HCT116 (cell line): ENCODE measurements at regions not wholly inside any gene's neighbourhood (a gene's known extent, or its start where the extent isn't known, plus 50 kb on each side); places are given as distances from the start of the nearest gene placed in this dataset.

Experiments used
- ATAC-seq: fragments of 200-7000 bp; cut with Tn5 transposase; 2 replicates; pipeline ENCODE4 v1.9.1; 2020; ENCODE audit warnings: mild to moderate bottlenecking, moderate library complexity
- BruUV-seq: library from RNA; stranded (reverse); fragments of 400-500 nt; replicated peaks from 2 replicates; lab custom pipeline; 2021; lab: Mats Ljungman, UMichigan
- CTCF ChIA-PET: fragments of 300-600 bp; sonication (Branson Sonifier 250); formaldehyde crosslinking; loops from one replicate; lab custom pipeline; 2021; ENCODE audit warnings: antibody characterized with exemption; lab: Charles Lee
- POLR2A ChIA-PET: fragments of 300-600, 350-600 bp; sonication (Branson Sonifier 250); formaldehyde crosslinking; loops from one replicate; lab custom pipeline; 2021; ENCODE audit warnings: antibody characterized with exemption; lab: Charles Lee
- RAD21 ChIA-PET, 2 experiments: fragments of 300-600 bp; sonication (Branson Sonifier 250); formaldehyde crosslinking; loops; one replicate each; lab custom pipeline; 2023; ENCODE audit warnings: low total read pairs in 2 of 2; ENCODE audit not compliant: uncharacterized antibody in 2 of 2, unreplicated experiment in 2 of 2, low non-redundant PET in 1 of 2; lab: Charles Lee
- DNase-seq: peaks from one replicate; pipeline ENCODE4 v3.0.0-alpha.2; 2010; ENCODE audit warnings: low read depth, low spot score
- H2AFZ ChIP-seq: fragments of 200-600 bp; shearing (Covaris generic), sonication (generic); 2 replicates; pipeline ENCODE4 v1.6.1; 2017; ENCODE audit warnings: low read depth, mixed run types, mixed read lengths, antibody characterized with exemption, low read length; ENCODE audit not compliant: poor library complexity, severe bottlenecking
- H3K27ac ChIP-seq: 2 replicates; pipeline ENCODE4 v1.5.1; 2012; ENCODE audit warnings: low read depth, low read length
- H3K27me3 ChIP-seq: fragments of 200-600 bp; sonication (generic); 2 replicates; pipeline ENCODE4 v1.6.1; 2016; ENCODE audit warnings: mixed run types, low read length, mixed read lengths; ENCODE audit not compliant: insufficient read depth
- H3K36me3 ChIP-seq, 2 experiments: fragments of 200-500 bp in 1 of 2; fragments of 200-600 bp in 1 of 2; sonication (Bioruptor generic) in 1 of 2; sonication (generic) in 1 of 2; 2 replicates each; pipeline versions ENCODE4 v1.5.1 to v1.6.1; 2014 to 2016; ENCODE audit warnings: low read length in 2 of 2, inconsistent platforms in 1 of 2, mixed read lengths in 1 of 2, mixed run types in 1 of 2; ENCODE audit not compliant: insufficient read depth in 2 of 2, control insufficient read depth in 1 of 2
- H3K4me1 ChIP-seq, 2 experiments: fragments of 200-600 bp in 1 of 2; sonication (generic) in 1 of 2; 2 replicates each; pipeline versions ENCODE4 v1.5.1 to v1.6.1; 2012 to 2017; ENCODE audit warnings: low read length in 2 of 2, inconsistent platforms in 1 of 2, mild to moderate bottlenecking in 1 of 2, mixed read lengths in 1 of 2, mixed run types in 1 of 2, moderate library complexity in 1 of 2; ENCODE audit not compliant: insufficient read depth in 2 of 2, control insufficient read depth in 1 of 2
- H3K4me2 ChIP-seq: fragments of 200-600 bp; sonication (generic); 2 replicates; pipeline ENCODE4 v1.6.1; 2017; ENCODE audit warnings: mixed run types, low read length, mixed read lengths
- H3K4me3 ChIP-seq, 2 experiments: fragments of 200-600 bp in 1 of 2; sonication (generic) in 1 of 2; replicated peaks in 1 of 2; 2 replicates each; pipeline ENCODE4 v1.5.1; 2011 to 2016; ENCODE audit warnings: low read length in 2 of 2, control low read depth in 1 of 2, low read depth in 1 of 2, mild to moderate bottlenecking in 1 of 2, mixed read lengths in 1 of 2, mixed run types in 1 of 2
- H3K79me2 ChIP-seq: fragments of 200-600 bp; sonication (generic); 2 replicates; pipeline ENCODE4 v1.6.1; 2017; ENCODE audit warnings: mild to moderate bottlenecking, mixed run types, low read length, moderate library complexity, mixed read lengths; ENCODE audit not compliant: insufficient read depth
- H3K9ac ChIP-seq: fragments of 200-600 bp; sonication (generic); 2 replicates; pipeline ENCODE4 v1.6.1; 2016; ENCODE audit warnings: low read length, mixed read lengths
- H3K9me2 ChIP-seq: fragments of 200-600 bp; sonication (generic), shearing (Covaris generic); 2 replicates; pipeline ENCODE4 v1.6.1; 2017; ENCODE audit warnings: mixed run types, mild to moderate bottlenecking, moderate library complexity; ENCODE audit not compliant: insufficient read depth
- H3K9me3 ChIP-seq, 2 experiments: fragments of 200-500 bp in 1 of 2; fragments of 200-600 bp in 1 of 2; sonication (Bioruptor generic) in 1 of 2; sonication (generic) in 1 of 2; 2 replicates each; pipeline ENCODE4 v1.6.1; 2014 to 2017; ENCODE audit warnings: low read length in 2 of 2, mixed read lengths in 2 of 2, inconsistent platforms in 1 of 2, low read depth in 1 of 2, mild to moderate bottlenecking in 1 of 2, mixed run types in 1 of 2, moderate library complexity in 1 of 2; ENCODE audit not compliant: control insufficient read depth in 1 of 2, insufficient read depth in 1 of 2
- H4K20me1 ChIP-seq: fragments of 200-600 bp; sonication (generic), shearing (Covaris generic); 2 replicates; pipeline ENCODE4 v1.6.1; 2017; ENCODE audit warnings: mixed run types, mild to moderate bottlenecking, moderate library complexity; ENCODE audit not compliant: insufficient read depth
- CBX3 ChIP-seq: IDR thresholded peaks from 2 replicates; pipeline ENCODE4 v1.6.1; 2012; ENCODE audit warnings: low read depth
- CEBPB ChIP-seq: IDR thresholded peaks from 2 replicates; pipeline ENCODE4 v1.6.1; 2012; ENCODE audit warnings: low read depth
- EZH2 ChIP-seq: fragments of 200-600 bp; sonication (generic); IDR thresholded peaks from 2 replicates; pipeline ENCODE4 v1.6.1; 2017; ENCODE audit warnings: antibody characterized with exemption, mixed run types
- POLR2A ChIP-seq: IDR thresholded peaks from 2 replicates; pipeline ENCODE4 v1.7.0; 2011; ENCODE audit warnings: borderline replicate concordance; ENCODE audit not compliant: insufficient read depth, insufficient read length; ENCODE audit errors: extremely low read depth
- SIN3A ChIP-seq: IDR thresholded peaks from 2 replicates; pipeline ENCODE4 v1.6.1; 2012; ENCODE audit warnings: low read depth
- SP1 ChIP-seq: IDR thresholded peaks from 2 replicates; pipeline ENCODE4 v1.6.1; 2012; ENCODE audit warnings: low read depth
- SRF ChIP-seq: IDR thresholded peaks from 2 replicates; pipeline ENCODE4 v1.6.1; 2012; ENCODE audit warnings: low read depth
- TCF7L2 ChIP-seq: IDR thresholded peaks from 2 replicates; pipeline ENCODE4 v1.7.0; 2011; ENCODE audit warnings: borderline replicate concordance, inconsistent platforms; ENCODE audit not compliant: insufficient read depth, insufficient read length; ENCODE audit errors: extremely low read depth
- ZFX ChIP-seq: fragments of 450-650 bp; IDR thresholded peaks from 2 replicates; pipeline ENCODE4 v1.6.1; 2017
- ZNF274 ChIP-seq: fragments of 200-500 bp; sonication (Bioruptor generic); IDR thresholded peaks from 2 replicates; pipeline ENCODE4 v1.6.1; 2014; ENCODE audit warnings: mild to moderate bottlenecking, low read depth, low read length, inconsistent platforms
- intact Hi-C: fragments of 100-400 bp; cut with micrococcal nuclease; formaldehyde crosslinking; loops from 2 replicates; pipeline ENCODE4 v1.10.0; 2022
- TF ChIP-seq, protein P1 (sequence below): IDR thresholded peaks from 2 replicates; pipeline ENCODE4 v1.6.1; 2012
- TF ChIP-seq, protein P2 (sequence below), 3 experiments: fragments of 200-600 bp in 1 of 3; sonication (generic) in 1 of 3; IDR thresholded peaks in 2 of 3; conservative IDR thresholded peaks in 1 of 3; 2 replicates each; pipeline ENCODE4 v1.5.1; 2012 to 2017; ENCODE audit warnings: low read depth in 2 of 3, low read length in 2 of 3, antibody characterized with exemption in 1 of 3, borderline replicate concordance in 1 of 3, control low read depth in 1 of 3, mild to moderate bottlenecking in 1 of 3, mixed read lengths in 1 of 3, mixed run types in 1 of 3, moderate library complexity in 1 of 3; ENCODE audit not compliant: insufficient read depth in 1 of 3
- TF ChIP-seq, protein P3 (sequence below): IDR thresholded peaks from 2 replicates; pipeline ENCODE4 v1.6.1; 2011; ENCODE audit warnings: mild to moderate bottlenecking, low read length, moderate library complexity; ENCODE audit not compliant: insufficient replicate concordance; ENCODE audit errors: extremely low read depth

DNA sequence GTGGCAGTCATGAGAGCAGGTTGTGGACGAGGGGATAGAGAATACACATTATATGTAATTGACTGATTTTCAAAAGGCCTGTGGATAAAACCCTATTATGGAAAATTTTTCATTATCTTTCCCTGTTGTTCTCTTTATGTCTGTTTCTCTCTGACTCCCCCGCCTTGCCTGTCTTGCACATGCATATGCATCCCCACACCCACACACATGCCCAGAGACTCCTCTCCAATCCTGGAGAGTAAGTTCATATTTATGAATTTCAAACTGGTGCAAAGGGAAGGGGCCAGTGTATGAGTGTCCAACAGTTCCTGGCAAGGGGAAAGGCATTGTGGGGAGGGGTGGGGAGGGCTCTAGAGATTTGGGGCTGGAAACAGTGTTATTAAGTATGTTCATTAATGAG lies 60.8 kb upstream of the ARHGAP36 start (continued):
- TF ChIP-seq TCF7L2 (no peak), CEBPB (no peak), CBX3 (no peak), ZNF274 (no peak), POLR2A (no peak), SP1 (no peak)
- TF ChIP-seq, protein P1, sequence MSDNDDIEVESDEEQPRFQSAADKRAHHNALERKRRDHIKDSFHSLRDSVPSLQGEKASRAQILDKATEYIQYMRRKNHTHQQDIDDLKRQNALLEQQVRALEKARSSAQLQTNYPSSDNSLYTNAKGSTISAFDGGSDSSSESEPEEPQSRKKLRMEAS: no peak

DNA sequence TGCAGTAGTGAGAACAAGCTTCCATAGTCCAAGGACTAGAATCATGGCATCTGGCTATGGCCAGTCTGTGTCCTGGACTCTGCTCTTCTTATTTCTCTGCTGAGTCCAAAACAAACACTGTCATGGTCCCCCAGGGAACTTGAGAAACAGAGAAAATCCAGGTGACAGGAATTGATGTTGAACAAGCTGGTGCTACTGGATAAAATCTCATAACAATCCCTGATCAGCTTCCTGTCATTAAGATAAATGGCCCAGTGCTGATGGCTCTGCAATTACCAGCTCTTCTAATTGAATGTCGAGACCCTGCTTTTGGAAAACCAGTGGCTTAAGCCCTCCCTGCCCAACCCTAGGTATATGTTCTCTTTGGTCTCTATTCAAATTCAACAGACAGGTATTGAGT lies 58.8 kb upstream of the ARHGAP36 start:
- Histone ChIP-seq H3K27ac (no peak overlapping the region), H2AFZ (no peak overlapping the region), H3K4me3 (no peak overlapping the region), H3K36me3 (no peaks in the 10 kb centered on the region), H3K27me3 (no peaks in the 10 kb centered on the region), H3K9me3 (no peaks in the 10 kb centered on the region), H3K79me2 (no peaks in the 10 kb centered on the region), H3K4me2 (no peak overlapping the region), H3K9me2 (no peaks in the 10 kb centered on the region), H4K20me1 (no peaks in the 10 kb centered on the region), H3K4me1 (no peaks in the 10 kb centered on the region), H3K9ac (no peak overlapping the region)
- ChIA-PET CTCF (no interaction called here), POLR2A (no interaction called here), RAD21 (no interaction called here)
- no peak for TF ChIP-seq ZFX
- TF ChIP-seq POLR2A: no peak
- TF ChIP-seq, protein P2, sequence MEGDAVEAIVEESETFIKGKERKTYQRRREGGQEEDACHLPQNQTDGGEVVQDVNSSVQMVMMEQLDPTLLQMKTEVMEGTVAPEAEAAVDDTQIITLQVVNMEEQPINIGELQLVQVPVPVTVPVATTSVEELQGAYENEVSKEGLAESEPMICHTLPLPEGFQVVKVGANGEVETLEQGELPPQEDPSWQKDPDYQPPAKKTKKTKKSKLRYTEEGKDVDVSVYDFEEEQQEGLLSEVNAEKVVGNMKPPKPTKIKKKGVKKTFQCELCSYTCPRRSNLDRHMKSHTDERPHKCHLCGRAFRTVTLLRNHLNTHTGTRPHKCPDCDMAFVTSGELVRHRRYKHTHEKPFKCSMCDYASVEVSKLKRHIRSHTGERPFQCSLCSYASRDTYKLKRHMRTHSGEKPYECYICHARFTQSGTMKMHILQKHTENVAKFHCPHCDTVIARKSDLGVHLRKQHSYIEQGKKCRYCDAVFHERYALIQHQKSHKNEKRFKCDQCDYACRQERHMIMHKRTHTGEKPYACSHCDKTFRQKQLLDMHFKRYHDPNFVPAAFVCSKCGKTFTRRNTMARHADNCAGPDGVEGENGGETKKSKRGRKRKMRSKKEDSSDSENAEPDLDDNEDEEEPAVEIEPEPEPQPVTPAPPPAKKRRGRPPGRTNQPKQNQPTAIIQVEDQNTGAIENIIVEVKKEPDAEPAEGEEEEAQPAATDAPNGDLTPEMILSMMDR (IDR thresholded peaks at IDR 0.05 in 2 of 3, conservative IDR thresholded peaks at IDR 0.05 in 1 of 3; ENCODE audit: borderline replicate concordance in 1 of 3, insufficient read depth in 1 of 3, low read depth in 2 of 3, low read length in 2 of 3): no peak
- no peak for TF ChIP-seq EZH2
- TF ChIP-seq, protein P3, sequence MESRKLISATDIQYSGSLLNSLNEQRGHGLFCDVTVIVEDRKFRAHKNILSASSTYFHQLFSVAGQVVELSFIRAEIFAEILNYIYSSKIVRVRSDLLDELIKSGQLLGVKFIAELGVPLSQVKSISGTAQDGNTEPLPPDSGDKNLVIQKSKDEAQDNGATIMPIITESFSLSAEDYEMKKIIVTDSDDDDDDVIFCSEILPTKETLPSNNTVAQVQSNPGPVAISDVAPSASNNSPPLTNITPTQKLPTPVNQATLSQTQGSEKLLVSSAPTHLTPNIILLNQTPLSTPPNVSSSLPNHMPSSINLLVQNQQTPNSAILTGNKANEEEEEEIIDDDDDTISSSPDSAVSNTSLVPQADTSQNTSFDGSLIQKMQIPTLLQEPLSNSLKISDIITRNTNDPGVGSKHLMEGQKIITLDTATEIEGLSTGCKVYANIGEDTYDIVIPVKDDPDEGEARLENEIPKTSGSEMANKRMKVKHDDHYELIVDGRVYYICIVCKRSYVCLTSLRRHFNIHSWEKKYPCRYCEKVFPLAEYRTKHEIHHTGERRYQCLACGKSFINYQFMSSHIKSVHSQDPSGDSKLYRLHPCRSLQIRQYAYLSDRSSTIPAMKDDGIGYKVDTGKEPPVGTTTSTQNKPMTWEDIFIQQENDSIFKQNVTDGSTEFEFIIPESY: no peak
- no peak for TF ChIP-seq ZNF274
- no peak for TF ChIP-seq SRF
- TF ChIP-seq SIN3A: no peak
- BruUV-seq: no TSS peak
- DNase-seq (no peak), ATAC-seq (no peak)
- intact Hi-C loops: no loop called here
